Astrocyte of the spinal cord (primary cell): ENCODE measurements at regions not wholly inside any gene's neighbourhood (a gene's known extent, or its start where the extent isn't known, plus 50 kb on each side); places are given as distances from the start of the nearest gene placed in this dataset.

Source experiments
- DNase-seq: peaks from one replicate; pipeline ENCODE4 v3.0.0; 2011; ENCODE audit warnings: low read depth, low spot score
- H3K4me3 ChIP-seq: 2 replicates; pipeline ENCODE4 v1.5.1; 2011; ENCODE audit warnings: low read depth, mild to moderate bottlenecking, low read length, moderate library complexity
- CTCF ChIP-seq: IDR thresholded peaks from 2 replicates; pipeline ENCODE4 v1.5.1; 2012; ENCODE audit warnings: low read depth, mild to moderate bottlenecking, low read length, inconsistent platforms
- in situ Hi-C: cut with HindIII; loops from 2 replicates; pipeline ENCODE4 v1.10.0; 2017; ENCODE audit warnings: low sequenced_read_pairs

- DNase-seq = no peak
- TF ChIP-seq CTCF = no peak
- H3K4me3 ChIP-seq = no peak overlapping the region
- in situ Hi-C loops = no loop called here
Observed at GRCh38 chr2:37529830-37530415, 141.5 kb downstream of the CDC42EP3 start.

GRCh38 chr2:37532503-37532902, 138.9 kb downstream of the CDC42EP3 start:
- TF ChIP-seq CTCF = no peak
- H3K4me3 ChIP-seq = no peak overlapping the region
- no peak for DNase-seq
- in situ Hi-C loops = no loop called here

- no peak for DNase-seq
- H3K4me3 ChIP-seq = no peak overlapping the region
- TF ChIP-seq CTCF = no peak
- in situ Hi-C loops = no loop called here
Observed at GRCh38 chr2:37537316-37537715, 134.1 kb downstream of the CDC42EP3 start.

- in situ Hi-C loops = no loop called here
- no peak for DNase-seq
- no peak overlapping the region for H3K4me3 ChIP-seq
- no peak for TF ChIP-seq CTCF
Observed at GRCh38 chr2:37541516-37541915, 129.9 kb downstream of the CDC42EP3 start.

- in situ Hi-C loops = no loop called here
- no peak overlapping the region for H3K4me3 ChIP-seq
- DNase-seq = no peak
- TF ChIP-seq CTCF = no peak
Observed at GRCh38 chr2:37543999-37544557, 127.4 kb downstream of the CDC42EP3 start.

- DNase-seq = no peak
- in situ Hi-C loops = no loop called here
- no peak overlapping the region for H3K4me3 ChIP-seq
- no peak for TF ChIP-seq CTCF
Observed at GRCh38 chr2:37544591-37545031, 126.8 kb downstream of the CDC42EP3 start.
